Stimulated activated CD4-positive, alpha-beta T cell treated with anti-CD3 and anti-CD28 coated beads, Interleukin-4, amount 100 ng/mL, for 4 hours (primary cell): ENCODE measurements at regions not wholly inside any gene's neighbourhood (a gene's known extent, or its start where the extent isn't known, plus 50 kb on each side); places are given as distances from the start of the nearest gene placed in this dataset.
"Not testable (repeated sequence)": the region's sequence is repeated elsewhere in the genome, so short reads cannot be mapped to it uniquely, and the experiment has no call there.

Source experiments
- DNase-seq, 2 experiments: peaks; one replicate each; pipeline ENCODE4 v3.0.0-alpha.2; 2020

DNA sequence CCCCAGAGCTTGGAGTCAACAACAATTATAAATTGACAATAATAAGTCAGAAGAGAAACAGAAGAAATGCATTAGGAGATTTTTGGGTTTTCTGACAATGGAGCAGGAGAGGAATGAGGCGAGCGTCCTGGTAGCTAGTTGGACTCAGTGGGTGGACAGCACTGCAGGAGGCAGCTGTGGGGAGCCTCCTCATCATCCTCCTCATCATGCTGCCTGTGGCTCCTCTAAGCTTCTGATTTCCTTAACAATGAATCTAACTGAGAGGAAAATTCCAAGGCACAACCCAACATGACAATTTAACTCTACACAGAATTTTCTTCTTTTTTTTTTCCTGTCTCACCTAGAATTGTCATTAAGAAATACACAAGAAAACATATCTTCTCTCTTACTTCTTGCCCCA is 357.1 kb upstream of the NOCT start:
- no peak for DNase-seq

- DNase-seq, result no peak
Observed at GRCh38 chr4:138656990-138657389, 358.6 kb upstream of the NOCT start.

GRCh38 chr4:138655985-138656384 is 359.6 kb upstream of the NOCT start:
- DNase-seq, result no peak

- DNase-seq, result no peak
Observed at GRCh38 chr4:138655286-138655685, 360.3 kb upstream of the NOCT start.

DNA sequence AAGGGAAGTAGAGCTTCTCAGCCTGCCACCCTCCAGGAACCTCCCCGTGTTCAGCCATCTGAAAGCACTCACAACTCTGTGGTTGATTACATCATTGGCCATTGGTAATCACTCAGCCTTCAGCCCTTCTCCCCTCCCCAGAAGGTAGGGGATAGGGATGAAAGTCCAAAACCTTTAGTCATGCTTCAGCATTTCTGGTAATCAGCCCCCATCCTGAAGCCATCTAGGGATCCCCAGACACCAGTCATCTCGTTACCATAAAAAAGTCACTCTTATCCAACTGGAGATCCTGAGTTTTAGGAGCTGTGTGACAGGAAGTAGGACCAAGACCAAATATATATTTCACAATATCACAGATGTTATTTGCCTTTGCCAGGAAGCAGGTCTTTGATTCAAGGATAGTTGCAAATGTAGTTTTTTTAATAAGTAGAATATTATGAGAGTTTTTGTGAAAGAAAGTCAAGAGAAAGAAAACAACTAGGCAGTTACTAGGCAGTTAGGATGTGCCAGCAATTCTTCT is 364.6 kb upstream of the NOCT start:
- DNase-seq, result no peak

- DNase-seq, result no peak
Observed at GRCh38 chr4:138650495-138650894, 365.1 kb upstream of the NOCT start.

DNA sequence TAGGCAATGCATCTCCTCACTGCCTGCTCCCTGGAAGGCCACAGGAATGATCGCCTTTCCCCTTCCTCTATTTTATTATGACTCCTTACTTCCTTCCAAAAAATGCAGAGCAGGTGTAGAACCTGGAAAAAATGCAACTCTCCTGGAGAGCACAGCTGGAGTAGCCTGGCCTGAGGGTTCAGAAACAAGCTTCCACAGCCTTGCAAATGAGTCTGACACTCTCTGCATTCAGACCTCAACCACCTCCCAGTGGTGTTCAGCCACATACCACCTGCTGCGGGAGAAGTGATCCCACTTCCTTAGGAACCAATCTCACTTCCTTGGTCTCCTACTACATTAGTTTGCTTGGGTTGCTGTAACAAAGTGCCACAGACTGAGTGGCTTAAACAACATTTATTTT is 368.1 kb upstream of the NOCT start:
- no peak for DNase-seq

DNA sequence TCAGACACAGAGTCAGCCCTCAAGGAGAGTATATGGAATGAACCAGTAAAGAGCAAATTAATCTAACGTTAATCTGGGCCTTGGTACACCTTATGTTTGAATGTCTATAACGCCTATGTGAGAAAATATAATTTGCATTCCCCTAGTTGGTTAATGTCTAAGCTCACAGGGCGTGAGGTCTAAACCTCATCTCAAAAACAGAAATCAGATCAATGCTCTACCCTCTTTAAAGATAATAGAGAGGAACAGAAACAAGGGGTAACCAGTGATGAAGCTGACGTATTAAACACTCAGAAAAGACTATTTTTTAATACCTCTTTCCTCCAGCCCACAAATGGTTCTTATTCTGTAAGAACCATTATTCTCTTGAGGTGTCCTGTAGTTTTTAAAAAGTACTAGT is 369.2 kb upstream of the NOCT start:
- no peak for DNase-seq

- no peak for DNase-seq
Observed at GRCh38 chr4:138645289-138645688, 370.3 kb upstream of the NOCT start.

GRCh38 chr4:138644322-138644721 is 371.3 kb upstream of the NOCT start:
- DNase-seq, result no peak

GRCh38 chr4:138643827-138644226 is 371.8 kb upstream of the NOCT start:
- no peak for DNase-seq

GRCh38 chr4:138639018-138639741 is 376.4 kb upstream of the NOCT start:
- no peak for DNase-seq

DNA sequence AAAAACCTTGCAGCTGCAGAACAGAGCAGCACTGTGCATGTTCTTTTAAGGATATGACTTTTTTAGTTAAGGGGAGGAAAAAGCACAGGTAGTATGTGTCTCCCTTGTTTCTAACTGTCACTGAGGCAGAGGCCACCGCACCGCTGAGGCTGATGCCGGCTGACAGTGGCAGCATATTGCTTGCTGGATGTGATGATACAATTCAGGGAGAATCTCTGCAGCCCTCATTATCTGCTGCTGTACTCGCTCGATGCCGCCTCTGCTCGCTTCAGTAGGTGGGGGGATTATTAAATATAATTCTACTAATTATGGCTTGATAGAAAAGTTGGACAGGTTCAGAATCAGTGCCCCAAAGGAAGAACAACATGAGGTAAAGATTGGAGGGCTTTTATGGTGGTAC is 378.8 kb upstream of the NOCT start:
- no peak for DNase-seq

DNA sequence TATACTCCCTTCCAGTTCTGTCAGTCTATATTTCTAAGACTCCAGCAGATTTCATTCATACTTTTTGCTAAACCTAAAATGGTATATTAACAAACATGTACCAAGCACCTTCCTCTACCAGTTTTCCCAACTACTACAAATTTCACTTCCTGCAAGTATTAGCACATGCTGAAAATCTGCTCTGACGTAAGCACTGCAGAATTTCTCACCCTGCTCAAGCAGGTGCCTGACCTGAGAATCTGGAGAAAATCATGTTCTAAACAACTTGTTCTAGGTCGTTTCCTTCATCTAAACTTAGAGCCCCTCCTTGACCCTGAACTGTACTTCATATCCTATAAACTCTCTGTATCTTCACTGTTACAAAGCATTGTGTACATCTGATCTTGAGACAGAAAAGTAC is 380.7 kb upstream of the NOCT start:
- no peak for DNase-seq

- no peak for DNase-seq
Observed at GRCh38 chr4:138633580-138633904, 382.0 kb upstream of the NOCT start.

GRCh38 chr4:138632856-138633579 is 382.6 kb upstream of the NOCT start:
- no peak for DNase-seq

GRCh38 chr4:138630666-138631065 is 384.9 kb upstream of the NOCT start:
- no peak for DNase-seq

DNA sequence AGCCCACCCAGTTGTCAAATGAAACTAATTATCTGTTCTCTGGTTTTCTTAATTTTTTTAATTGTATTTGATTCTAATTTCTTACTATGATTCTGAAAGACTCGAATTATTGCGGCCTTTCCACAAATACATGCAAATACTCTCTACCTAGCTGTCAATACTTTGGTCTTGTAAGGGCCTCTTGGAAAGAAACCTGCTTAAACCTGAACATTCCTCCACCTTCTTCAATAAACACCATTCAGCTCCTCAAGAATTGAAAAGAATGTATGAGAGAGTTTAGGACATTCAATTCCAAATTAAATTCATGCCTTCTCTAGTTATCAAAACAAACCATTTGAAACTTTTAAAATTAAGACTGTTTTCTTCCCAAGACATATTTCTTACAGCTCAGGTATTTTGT is 385.9 kb upstream of the NOCT start:
- no peak for DNase-seq

DNA sequence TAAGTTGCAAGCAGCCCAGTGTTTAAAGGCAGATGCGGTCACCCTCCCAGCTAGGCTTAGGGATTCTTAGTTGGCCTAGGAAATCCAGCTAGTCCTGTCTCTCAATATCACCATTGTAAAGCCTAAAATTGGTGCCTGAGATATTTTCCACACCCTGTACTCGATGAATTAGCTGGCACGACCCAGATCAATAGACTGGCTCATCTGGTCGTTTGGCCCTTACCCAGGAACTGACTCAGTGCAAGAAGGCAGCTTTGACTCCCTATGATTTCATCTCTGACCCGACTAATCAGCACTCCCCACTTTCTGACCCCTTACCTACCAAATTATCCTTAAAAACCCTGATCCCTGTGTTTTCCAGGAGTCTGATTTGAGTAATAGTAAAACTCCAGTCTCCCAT is 384.9 kb upstream of the SLC7A11 start:
- no peak for DNase-seq

DNA sequence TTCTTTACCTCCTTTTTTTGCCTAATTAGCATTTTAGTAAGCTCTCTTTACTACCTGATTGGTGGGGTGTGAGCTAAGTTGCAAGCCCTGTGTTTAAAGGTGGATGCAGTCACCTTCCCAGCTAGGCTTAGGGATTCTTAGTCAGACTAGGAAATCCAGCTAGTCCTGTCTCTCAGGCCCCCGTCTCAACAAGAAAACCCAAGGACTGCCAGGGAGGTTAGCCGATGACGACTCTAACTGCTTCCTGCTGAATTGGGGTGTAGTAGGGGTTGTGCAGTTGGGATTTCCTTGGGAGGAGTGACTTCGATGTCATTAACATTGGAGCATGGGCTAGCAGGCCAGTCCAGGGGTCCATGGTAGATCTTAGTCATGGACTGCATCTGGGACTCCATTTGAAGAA is 380.2 kb upstream of the SLC7A11 start:
- not testable (repeated sequence) for DNase-seq

DNA sequence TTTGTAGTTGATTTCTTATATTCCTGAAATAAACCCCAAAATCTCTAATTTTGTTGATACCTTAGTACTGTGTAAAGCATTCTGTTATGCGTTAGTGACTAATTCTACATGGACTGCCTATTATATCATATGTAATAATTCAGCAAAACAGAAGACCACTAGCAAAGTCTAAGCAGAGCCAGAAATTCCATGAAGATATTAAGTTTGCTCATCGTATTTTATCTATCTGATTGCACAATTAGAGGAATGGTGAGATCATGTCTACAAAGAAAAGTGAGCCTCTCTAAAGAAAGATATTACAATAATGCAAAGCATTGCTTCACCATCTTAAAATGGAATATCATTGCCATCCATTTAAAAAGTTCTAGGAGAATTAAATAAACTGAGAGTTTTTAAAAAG is 374.6 kb upstream of the SLC7A11 start:
- no peak for DNase-seq

- DNase-seq, result no peak
Observed at GRCh38 chr4:138614398-138615142, 372.4 kb upstream of the SLC7A11 start.

DNA sequence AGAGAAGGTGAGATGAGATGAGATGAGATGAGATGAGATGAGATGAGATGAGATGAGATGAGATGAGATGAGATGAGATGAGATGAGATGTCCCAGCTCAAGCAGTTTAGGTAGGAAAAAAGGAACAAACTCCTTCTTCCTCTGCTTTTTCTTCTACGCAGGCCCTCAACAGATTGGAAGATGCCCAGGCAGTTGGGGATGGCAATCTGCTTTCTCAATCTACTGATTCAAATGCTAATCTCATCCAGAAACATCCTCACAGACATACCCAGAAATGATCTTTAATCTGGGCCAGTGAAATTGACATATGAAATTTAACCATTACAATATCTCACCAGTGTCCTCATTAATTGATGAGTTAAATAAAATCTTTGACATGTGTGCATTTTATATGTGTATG is 370.3 kb upstream of the SLC7A11 start:
- DNase-seq, result no peak

DNA sequence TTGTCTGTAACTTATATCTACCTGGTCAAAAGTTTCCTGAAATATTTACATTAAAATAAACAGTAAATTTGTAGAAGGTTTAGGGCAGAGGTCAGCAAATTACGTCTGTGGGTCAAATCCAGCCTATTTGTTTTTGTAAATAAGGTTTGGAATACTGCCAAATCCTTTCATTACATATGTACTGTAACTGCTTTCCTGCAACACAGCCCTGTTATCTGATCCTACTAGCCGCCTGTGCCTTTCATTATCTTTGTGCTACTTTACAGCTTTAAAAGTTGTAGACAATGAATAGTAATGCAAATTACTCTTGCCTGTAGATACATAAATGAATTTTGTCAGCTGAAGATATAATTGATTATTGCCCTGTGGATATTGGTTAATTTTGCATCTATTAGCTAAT is 369.6 kb upstream of the SLC7A11 start:
- no peak for DNase-seq
